ENCODE measurements at regions not wholly inside any gene's neighbourhood (a gene's known extent, or its start where the extent isn't known, plus 50 kb on each side); places are given as distances from the start of the nearest gene placed in this dataset.
A peak's percentile ranks its signal among the peaks of the same experiment; 100 is the strongest.

DNA sequence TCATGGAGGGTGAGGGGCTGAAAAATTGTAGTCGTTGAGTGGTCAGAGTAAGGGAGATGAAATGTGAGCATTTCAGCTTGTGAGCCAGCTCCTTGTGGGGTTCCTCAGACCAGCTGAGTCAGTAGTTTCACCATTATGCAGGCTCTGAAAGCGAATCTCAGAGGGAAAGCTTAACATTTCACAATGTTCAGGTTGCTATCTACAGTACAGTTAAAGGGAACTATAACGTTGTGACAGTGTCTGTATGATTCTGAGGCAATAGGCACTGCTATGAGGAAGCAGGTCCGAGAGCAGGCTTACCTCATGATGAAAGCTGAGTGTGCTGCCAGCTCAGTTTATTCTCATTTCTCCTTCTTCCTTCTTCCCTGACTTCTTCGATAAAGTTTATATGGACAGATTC lies 469.6 kb downstream of the EDEM1 start:
- WGBS (ENCODE audit: insufficient coverage) = 83% methylated on average over 1 of the region's 5 CpGs
- DNase-seq = peak; percentile 19
- no peak overlapping the region for H3K27ac ChIP-seq (ENCODE audit: low read length)

DNA sequence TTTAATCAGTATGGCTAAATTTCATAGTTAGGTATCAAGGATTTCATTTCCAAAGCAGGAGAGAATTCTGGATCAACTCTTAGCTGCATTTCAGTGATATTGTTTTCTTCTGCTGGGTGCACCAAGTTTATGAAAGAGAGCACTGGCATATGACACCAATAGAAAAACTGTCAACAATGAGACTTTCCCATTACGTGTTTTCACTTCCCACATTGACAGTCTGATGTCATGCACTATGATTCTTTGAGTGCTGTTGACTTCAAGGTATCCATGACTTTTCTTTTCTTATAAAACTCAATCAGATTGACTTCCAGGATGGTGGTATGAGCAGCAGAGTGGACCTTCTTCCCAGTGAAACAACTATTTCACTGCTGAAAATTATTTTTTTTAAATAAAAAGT lies 476.1 kb downstream of the EDEM1 start:
- H3K4me3 ChIP-seq (ENCODE audit: low read length) = no peak overlapping the region
- no peaks in the 10 kb centered on the region for H3K36me3 ChIP-seq (ENCODE audit: control insufficient read depth, insufficient read depth, low read length)
- no peak overlapping the region for H3K27ac ChIP-seq (ENCODE audit: low read length)
- no peaks in the 10 kb centered on the region for H3K27me3 ChIP-seq (ENCODE audit: control insufficient read depth, insufficient read depth, low read length)
- H3K4me1 ChIP-seq (ENCODE audit: control insufficient read depth, insufficient read depth, low read length) = no peaks in the 10 kb centered on the region
- no peak for DNase-seq
- WGBS (ENCODE audit: insufficient coverage) = no CpG with 5 or more reads among the region's 1 CpG
- H3K9me3 ChIP-seq (replicated peaks; ENCODE audit: control insufficient read depth, low read depth, low read length) = peaks cover 21% of the 10 kb centered on the region

More for the DNA sequence above, 469.6 kb downstream of the EDEM1 start:
- peaks cover 14% of the 10 kb centered on the region for H3K9me3 ChIP-seq (replicated peaks; ENCODE audit: control insufficient read depth, low read depth, low read length)
- no peaks in the 10 kb centered on the region for H3K4me1 ChIP-seq (ENCODE audit: control insufficient read depth, insufficient read depth, low read length)
- H3K4me3 ChIP-seq (ENCODE audit: low read length) = no peak overlapping the region
- H3K36me3 ChIP-seq (ENCODE audit: control insufficient read depth, insufficient read depth, low read length) = no peaks in the 10 kb centered on the region
- H3K27me3 ChIP-seq (ENCODE audit: control insufficient read depth, insufficient read depth, low read length) = no peaks in the 10 kb centered on the region

DNA sequence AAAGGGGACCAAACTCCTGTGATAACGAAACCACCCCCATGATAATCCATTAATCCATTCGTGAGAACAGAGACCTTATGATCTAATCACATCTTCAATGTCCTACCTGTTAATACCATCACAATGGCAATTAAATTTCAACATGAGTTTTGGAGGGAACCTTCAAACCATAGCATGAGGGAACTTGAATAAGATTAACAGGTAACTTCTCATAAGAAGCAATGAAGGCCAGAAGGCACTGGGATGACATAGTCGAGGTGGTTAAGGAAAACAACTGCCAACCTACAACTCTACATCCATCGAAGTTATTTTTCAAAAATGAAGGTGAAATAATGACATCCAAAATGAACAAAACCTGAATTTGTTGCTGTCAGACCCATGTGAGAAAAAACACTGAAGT lies 478.9 kb downstream of the EDEM1 start:
- Histone ChIP-seq H3K27ac (ENCODE audit: low read length) (no peak overlapping the region), H3K9me3 (replicated peaks; ENCODE audit: control insufficient read depth, low read depth, low read length) (peaks cover 9% of the 10 kb centered on the region), H3K4me1 (ENCODE audit: control insufficient read depth, insufficient read depth, low read length) (no peaks in the 10 kb centered on the region), H3K27me3 (ENCODE audit: control insufficient read depth, insufficient read depth, low read length) (no peaks in the 10 kb centered on the region), H3K36me3 (ENCODE audit: control insufficient read depth, insufficient read depth, low read length) (no peaks in the 10 kb centered on the region), H3K4me3 (ENCODE audit: low read length) (no peak overlapping the region)
- no peak for DNase-seq
- WGBS (ENCODE audit: insufficient coverage) = no CpG with 5 or more reads among the region's 4 CpGs

DNA sequence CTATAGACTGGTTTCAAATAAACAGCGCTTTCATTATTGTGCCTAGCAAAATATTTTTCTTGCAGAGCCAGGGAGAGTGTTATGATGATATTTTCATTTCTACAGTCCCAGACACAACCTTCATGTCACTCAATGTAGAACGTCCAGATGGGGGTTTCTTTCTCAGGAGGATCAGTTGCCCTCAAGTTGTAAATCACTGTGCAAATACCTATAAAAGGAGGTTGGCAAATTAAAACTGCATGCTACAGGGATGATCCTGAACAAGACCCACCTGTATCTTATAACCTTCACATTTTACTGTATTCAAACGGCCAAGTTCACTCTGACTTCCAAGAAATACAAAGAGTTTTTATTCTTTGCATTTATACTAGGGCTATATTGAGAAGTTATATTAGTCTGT lies 486.0 kb downstream of the EDEM1 start:
- Histone ChIP-seq H3K9me3 (replicated peaks; ENCODE audit: control insufficient read depth, low read depth, low read length) (no peaks in the 10 kb centered on the region), H3K4me3 (ENCODE audit: low read length) (no peak overlapping the region), H3K27me3 (ENCODE audit: control insufficient read depth, insufficient read depth, low read length) (no peaks in the 10 kb centered on the region), H3K27ac (ENCODE audit: low read length) (no peak overlapping the region), H3K36me3 (ENCODE audit: control insufficient read depth, insufficient read depth, low read length) (no peaks in the 10 kb centered on the region), H3K4me1 (ENCODE audit: control insufficient read depth, insufficient read depth, low read length) (no peaks in the 10 kb centered on the region)
- no CpG with 5 or more reads among the region's 3 CpGs for WGBS (ENCODE audit: insufficient coverage)
- no peak for DNase-seq

DNA sequence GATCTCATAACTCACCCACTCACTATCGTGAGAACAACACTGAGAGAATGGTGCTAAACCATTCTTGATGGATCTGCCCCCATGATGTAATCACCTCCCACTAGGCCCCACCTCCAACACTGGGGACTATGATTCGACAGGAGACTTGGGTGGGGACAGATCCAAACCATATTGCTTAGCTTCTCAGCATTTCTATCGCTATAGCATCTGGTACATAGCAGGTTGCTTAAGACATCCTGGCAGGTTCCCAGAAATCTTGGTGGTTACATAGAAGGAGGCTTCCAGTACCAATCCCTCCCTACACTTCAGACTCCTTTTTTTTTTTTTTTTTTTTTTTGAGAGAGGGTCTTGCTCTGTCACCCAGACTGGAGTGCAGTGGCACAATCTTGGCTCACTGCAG lies 487.8 kb downstream of the EDEM1 start:
- WGBS (ENCODE audit: insufficient coverage) = no CpG with 5 or more reads among the region's 3 CpGs
- Histone ChIP-seq H3K27me3 (ENCODE audit: control insufficient read depth, insufficient read depth, low read length) (no peaks in the 10 kb centered on the region), H3K27ac (ENCODE audit: low read length) (no peak overlapping the region), H3K36me3 (ENCODE audit: control insufficient read depth, insufficient read depth, low read length) (no peaks in the 10 kb centered on the region), H3K4me3 (ENCODE audit: low read length) (no peak overlapping the region), H3K4me1 (ENCODE audit: control insufficient read depth, insufficient read depth, low read length) (no peaks in the 10 kb centered on the region), H3K9me3 (replicated peaks; ENCODE audit: control insufficient read depth, low read depth, low read length) (no peaks in the 10 kb centered on the region)
- no peak for DNase-seq

DNA sequence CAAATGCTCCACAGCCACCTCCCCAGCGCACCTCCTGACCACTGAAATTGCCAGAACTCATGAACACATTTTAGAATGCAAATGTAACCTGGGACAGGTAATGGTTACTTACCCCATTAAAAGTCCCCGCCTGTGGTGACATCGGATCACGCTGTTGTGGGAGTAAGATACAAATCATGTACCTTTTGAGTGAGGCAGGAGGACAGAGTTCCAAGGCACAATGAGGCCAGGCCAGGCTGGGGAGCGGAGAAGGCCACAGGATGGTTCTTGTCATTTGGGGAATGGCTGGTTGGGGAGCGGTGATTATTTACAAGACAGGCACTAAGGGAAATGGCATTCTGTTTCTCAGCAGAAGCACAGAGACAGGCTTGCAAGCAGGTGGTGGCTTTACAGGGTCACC lies 490.0 kb downstream of the EDEM1 start:
- no peak overlapping the region for H3K4me3 ChIP-seq (ENCODE audit: low read length)
- H3K36me3 ChIP-seq (ENCODE audit: control insufficient read depth, insufficient read depth, low read length) = no peaks in the 10 kb centered on the region
- H3K27me3 ChIP-seq (ENCODE audit: control insufficient read depth, insufficient read depth, low read length) = no peaks in the 10 kb centered on the region
- no peak for DNase-seq
- H3K27ac ChIP-seq (ENCODE audit: low read length) = no peak overlapping the region
- no peaks in the 10 kb centered on the region for H3K4me1 ChIP-seq (ENCODE audit: control insufficient read depth, insufficient read depth, low read length)
- H3K9me3 ChIP-seq (replicated peaks; ENCODE audit: control insufficient read depth, low read depth, low read length) = no peaks in the 10 kb centered on the region
- WGBS (ENCODE audit: insufficient coverage) = 61% methylated on average over 4 of the region's 6 CpGs

DNA sequence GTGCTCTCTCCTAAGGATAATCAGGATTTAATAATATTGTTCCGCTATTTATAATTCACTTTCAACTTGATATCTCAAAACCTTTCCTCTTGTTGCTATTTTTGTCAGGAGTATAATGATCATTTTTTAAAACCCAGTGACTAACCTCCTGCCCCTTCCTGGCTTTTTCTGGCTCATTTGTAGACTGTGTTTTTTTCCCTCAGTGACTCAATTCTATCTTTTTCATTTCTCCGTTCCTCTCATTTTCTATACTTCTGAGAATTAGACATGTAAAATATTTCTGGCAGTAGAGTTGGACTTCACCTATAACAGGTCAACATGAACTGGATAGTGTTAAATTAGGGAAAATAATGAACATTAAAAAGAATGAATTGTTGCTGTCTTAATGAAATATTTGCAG lies 490.7 kb downstream of the EDEM1 start:
- Histone ChIP-seq H3K27ac (ENCODE audit: low read length) (no peak overlapping the region), H3K9me3 (replicated peaks; ENCODE audit: control insufficient read depth, low read depth, low read length) (no peaks in the 10 kb centered on the region), H3K4me3 (ENCODE audit: low read length) (no peak overlapping the region), H3K27me3 (ENCODE audit: control insufficient read depth, insufficient read depth, low read length) (no peaks in the 10 kb centered on the region), H3K36me3 (ENCODE audit: control insufficient read depth, insufficient read depth, low read length) (no peaks in the 10 kb centered on the region), H3K4me1 (ENCODE audit: control insufficient read depth, insufficient read depth, low read length) (no peaks in the 10 kb centered on the region)
- DNase-seq = no peak
- no CpG with 5 or more reads among the region's 2 CpGs for WGBS (ENCODE audit: insufficient coverage)

DNA sequence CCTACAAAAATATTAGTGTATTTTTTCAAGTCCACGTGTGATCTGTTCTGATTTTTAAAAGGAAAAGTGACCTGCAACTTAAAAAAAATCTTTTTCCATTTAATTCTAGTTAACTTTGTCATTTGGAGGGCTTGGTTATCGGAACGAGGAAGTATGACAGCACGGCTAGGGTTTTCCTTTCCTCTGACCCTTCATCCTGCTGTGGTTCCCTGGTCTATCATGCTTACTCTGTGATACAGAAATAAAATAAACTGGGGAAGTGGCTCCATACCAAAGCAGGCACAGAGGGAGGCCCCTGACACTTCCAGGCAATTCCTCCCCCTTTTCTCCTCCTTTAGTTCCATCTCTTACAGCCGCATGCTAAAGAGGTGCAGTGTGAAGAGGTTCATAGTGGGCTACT lies 491.3 kb downstream of the EDEM1 start:
- H3K4me1 ChIP-seq (ENCODE audit: control insufficient read depth, insufficient read depth, low read length) = no peaks in the 10 kb centered on the region
- WGBS (ENCODE audit: insufficient coverage) = no CpG with 5 or more reads among the region's 5 CpGs
- DNase-seq = no peak

DNA sequence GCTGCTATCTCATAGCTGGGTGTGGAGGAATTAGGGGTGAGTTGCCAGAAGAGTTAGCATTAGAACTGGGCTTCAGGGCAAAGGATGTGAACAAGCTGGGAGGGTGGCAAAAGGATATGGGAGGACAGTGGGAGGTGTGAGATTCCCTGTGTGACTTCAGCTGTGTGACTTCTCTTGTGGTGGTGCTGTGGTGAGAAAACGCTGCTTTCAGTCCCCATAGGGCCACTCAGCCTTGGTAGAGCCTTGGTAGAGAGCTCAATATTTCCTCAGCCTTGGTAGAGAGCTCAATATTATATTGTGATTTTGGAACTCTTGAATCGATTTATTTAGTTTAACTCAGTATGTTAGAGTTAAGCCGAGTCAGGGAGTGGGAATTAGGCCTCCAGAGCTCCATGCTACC lies 499.7 kb downstream of the EDEM1 start:
- WGBS (ENCODE audit: insufficient coverage) = no CpG with 5 or more reads among the region's 3 CpGs
- no peaks in the 10 kb centered on the region for H3K9me3 ChIP-seq (replicated peaks; ENCODE audit: control insufficient read depth, low read depth, low read length)
- DNase-seq = no peak
- H3K27me3 ChIP-seq (ENCODE audit: control insufficient read depth, insufficient read depth, low read length) = no peaks in the 10 kb centered on the region
- no peaks in the 10 kb centered on the region for H3K4me1 ChIP-seq (ENCODE audit: control insufficient read depth, insufficient read depth, low read length)
- H3K4me3 ChIP-seq (ENCODE audit: low read length) = no peak overlapping the region
- H3K27ac ChIP-seq (ENCODE audit: low read length) = no peak overlapping the region
- no peaks in the 10 kb centered on the region for H3K36me3 ChIP-seq (ENCODE audit: control insufficient read depth, insufficient read depth, low read length)

More for the DNA sequence above, 491.3 kb downstream of the EDEM1 start:
- Histone ChIP-seq H3K27me3 (ENCODE audit: control insufficient read depth, insufficient read depth, low read length) (no peaks in the 10 kb centered on the region), H3K4me3 (ENCODE audit: low read length) (no peak overlapping the region), H3K9me3 (replicated peaks; ENCODE audit: control insufficient read depth, low read depth, low read length) (no peaks in the 10 kb centered on the region), H3K27ac (ENCODE audit: low read length) (no peak overlapping the region), H3K36me3 (ENCODE audit: control insufficient read depth, insufficient read depth, low read length) (no peaks in the 10 kb centered on the region)

DNA sequence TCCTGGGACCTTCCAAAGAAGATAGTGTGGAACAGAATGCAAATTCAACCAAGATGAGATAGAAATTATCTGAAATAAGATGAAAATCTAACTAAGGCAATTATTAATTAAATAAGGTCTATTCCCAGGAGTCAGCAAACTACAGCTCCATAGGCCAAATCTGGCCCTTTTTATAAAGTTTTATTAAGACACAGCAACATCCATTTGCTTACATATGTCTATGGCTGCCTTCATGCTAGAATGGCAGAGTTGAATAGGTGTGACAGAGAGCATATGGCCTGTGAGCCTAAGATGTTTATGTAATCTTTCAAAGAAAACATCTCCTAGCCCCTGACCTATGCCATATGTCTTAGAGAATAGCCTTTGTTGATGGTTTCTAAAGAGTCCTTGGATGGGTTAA lies 503.0 kb downstream of the EDEM1 start:
- Histone ChIP-seq H3K36me3 (ENCODE audit: control insufficient read depth, insufficient read depth, low read length) (no peaks in the 10 kb centered on the region), H3K27me3 (ENCODE audit: control insufficient read depth, insufficient read depth, low read length) (no peaks in the 10 kb centered on the region), H3K4me3 (ENCODE audit: low read length) (no peak overlapping the region), H3K27ac (ENCODE audit: low read length) (no peak overlapping the region), H3K9me3 (replicated peaks; ENCODE audit: control insufficient read depth, low read depth, low read length) (no peaks in the 10 kb centered on the region), H3K4me1 (ENCODE audit: control insufficient read depth, insufficient read depth, low read length) (no peaks in the 10 kb centered on the region)
- DNase-seq = no peak

DNA sequence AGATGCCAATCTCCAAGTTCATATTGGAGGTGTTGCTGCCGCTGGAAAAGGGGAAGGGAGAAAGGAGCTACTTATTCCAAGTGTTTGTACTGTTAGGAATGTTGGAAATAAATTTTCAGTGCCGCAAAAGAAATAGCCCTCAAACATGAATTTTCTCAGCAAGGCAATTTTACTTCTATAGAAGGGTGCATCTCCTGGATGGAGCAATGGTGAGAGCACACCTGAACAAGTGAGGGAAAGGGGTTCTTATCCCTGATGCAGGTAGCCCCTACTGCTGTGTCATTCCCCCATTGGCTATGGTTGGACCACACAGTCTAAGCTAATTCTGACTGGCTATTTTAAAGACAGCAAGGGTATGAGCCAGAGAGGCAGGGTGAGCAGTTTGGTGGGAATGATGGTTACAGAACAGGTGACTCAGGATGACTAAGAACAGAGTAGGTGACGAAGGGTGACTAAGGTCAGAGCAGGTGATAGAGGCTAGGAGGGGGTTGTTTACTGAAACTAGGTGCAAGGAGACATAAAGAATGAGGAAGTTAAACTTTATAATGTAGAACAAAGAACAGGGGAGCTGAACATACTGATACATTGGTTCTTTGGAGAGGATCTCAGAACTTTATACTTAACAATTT lies 503.5 kb downstream of the EDEM1 start:
- 56% methylated on average over 1 of the region's 3 CpGs for WGBS (ENCODE audit: insufficient coverage)
- Histone ChIP-seq H3K4me1 (ENCODE audit: control insufficient read depth, insufficient read depth, low read length) (no peaks in the 10 kb centered on the region), H3K4me3 (ENCODE audit: low read length) (no peak overlapping the region), H3K9me3 (replicated peaks; ENCODE audit: control insufficient read depth, low read depth, low read length) (no peaks in the 10 kb centered on the region), H3K27ac (ENCODE audit: low read length) (no peak overlapping the region), H3K27me3 (ENCODE audit: control insufficient read depth, insufficient read depth, low read length) (no peaks in the 10 kb centered on the region), H3K36me3 (ENCODE audit: control insufficient read depth, insufficient read depth, low read length) (no peaks in the 10 kb centered on the region)
- DNase-seq = no peak

Data from muscle of leg (tissue), 3 donors.